ENCODE measurements at regions not wholly inside any gene's neighbourhood (a gene's known extent, or its start where the extent isn't known, plus 50 kb on each side); places are given as distances from the start of the nearest gene placed in this dataset.

DNA sequence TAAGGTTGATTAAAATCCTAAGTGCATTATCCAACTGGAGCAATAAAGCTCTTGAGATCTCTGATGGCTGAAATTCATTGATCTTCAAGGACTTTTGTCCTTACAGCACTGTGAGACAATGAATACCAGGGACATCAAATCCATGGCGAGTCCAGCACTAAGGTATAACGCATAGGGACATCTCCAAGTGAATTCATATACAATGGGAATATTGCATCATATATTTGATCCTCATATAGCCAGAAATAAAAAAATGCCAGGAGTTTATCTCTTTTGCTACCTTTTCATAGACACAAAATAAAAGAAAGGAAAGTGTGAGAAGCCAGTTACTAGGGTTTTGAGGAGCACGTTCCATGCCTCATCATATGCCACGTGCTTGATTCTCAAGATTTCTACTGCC is 112.5 kb upstream of the CDH13 start:
- TF ChIP-seq RAD21 (IDR thresholded peaks at IDR 0.05; ENCODE audit: low read length) = no peak
- TF ChIP-seq POLR2A (IDR thresholded peaks at IDR 0.05; ENCODE audit: low read depth, low read length) = no peak
- no peak for TF ChIP-seq MAFK (IDR thresholded peaks at IDR 0.05; ENCODE audit: low read depth, low read length)
